Loucy (cell line): ENCODE measurements at regions not wholly inside any gene's neighbourhood (a gene's known extent, or its start where the extent isn't known, plus 50 kb on each side); places are given as distances from the start of the nearest gene placed in this dataset.

Source experiments
- EZH2phosphoT487 ChIP-seq: fragments of 200-600 bp; IDR thresholded peaks from 2 replicates; pipeline ENCODE4 v1.6.1; 2018; ENCODE audit warnings: antibody characterized with exemption, mild to moderate bottlenecking, moderate library complexity, borderline replicate concordance
- TF ChIP-seq, protein P1 (sequence below): fragments of 200-600 bp; sonication (generic); conservative IDR thresholded peaks from 2 replicates; pipeline ENCODE4 v1.5.1; 2014; ENCODE audit warnings: mild to moderate bottlenecking, antibody characterized with exemption, low read length

DNA sequence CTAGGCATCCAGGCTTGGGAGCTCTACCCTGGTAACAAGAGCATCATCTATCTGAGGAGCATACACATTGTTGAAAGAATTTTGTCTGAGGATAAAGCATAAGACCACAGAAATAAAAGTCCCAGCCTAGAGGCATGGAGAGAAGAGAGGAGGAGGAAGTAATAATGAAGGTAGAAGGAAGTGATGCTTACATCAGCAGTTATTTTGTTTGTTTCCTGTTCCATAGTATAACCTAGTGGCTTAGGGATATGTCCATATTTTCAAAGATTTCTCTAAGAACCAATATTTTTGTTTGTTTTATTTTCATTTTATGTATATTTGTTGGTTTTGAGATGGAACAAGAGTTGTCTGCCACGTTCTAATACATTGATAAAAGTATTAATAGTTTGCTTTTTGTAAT, 407.4 kb upstream of the SETBP1 start:
- TF ChIP-seq, protein P1, sequence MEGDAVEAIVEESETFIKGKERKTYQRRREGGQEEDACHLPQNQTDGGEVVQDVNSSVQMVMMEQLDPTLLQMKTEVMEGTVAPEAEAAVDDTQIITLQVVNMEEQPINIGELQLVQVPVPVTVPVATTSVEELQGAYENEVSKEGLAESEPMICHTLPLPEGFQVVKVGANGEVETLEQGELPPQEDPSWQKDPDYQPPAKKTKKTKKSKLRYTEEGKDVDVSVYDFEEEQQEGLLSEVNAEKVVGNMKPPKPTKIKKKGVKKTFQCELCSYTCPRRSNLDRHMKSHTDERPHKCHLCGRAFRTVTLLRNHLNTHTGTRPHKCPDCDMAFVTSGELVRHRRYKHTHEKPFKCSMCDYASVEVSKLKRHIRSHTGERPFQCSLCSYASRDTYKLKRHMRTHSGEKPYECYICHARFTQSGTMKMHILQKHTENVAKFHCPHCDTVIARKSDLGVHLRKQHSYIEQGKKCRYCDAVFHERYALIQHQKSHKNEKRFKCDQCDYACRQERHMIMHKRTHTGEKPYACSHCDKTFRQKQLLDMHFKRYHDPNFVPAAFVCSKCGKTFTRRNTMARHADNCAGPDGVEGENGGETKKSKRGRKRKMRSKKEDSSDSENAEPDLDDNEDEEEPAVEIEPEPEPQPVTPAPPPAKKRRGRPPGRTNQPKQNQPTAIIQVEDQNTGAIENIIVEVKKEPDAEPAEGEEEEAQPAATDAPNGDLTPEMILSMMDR, result no peak
- TF ChIP-seq EZH2phosphoT487, result no peak
